Globus pallidus (tissue), 1 donor: ENCODE measurements at regions not wholly inside any gene's neighbourhood (a gene's known extent, or its start where the extent isn't known, plus 50 kb on each side); places are given as distances from the start of the nearest gene placed in this dataset.

Experiments
- DNase-seq: peaks from one replicate; pipeline ENCODE4 v3.0.0-alpha.2; 2015; ENCODE audit warnings: low spot score

- no peak for DNase-seq
These were observed 77.1 kb upstream of the NUDT4 start for GRCh38 chr12:93300611-93301021.

DNA sequence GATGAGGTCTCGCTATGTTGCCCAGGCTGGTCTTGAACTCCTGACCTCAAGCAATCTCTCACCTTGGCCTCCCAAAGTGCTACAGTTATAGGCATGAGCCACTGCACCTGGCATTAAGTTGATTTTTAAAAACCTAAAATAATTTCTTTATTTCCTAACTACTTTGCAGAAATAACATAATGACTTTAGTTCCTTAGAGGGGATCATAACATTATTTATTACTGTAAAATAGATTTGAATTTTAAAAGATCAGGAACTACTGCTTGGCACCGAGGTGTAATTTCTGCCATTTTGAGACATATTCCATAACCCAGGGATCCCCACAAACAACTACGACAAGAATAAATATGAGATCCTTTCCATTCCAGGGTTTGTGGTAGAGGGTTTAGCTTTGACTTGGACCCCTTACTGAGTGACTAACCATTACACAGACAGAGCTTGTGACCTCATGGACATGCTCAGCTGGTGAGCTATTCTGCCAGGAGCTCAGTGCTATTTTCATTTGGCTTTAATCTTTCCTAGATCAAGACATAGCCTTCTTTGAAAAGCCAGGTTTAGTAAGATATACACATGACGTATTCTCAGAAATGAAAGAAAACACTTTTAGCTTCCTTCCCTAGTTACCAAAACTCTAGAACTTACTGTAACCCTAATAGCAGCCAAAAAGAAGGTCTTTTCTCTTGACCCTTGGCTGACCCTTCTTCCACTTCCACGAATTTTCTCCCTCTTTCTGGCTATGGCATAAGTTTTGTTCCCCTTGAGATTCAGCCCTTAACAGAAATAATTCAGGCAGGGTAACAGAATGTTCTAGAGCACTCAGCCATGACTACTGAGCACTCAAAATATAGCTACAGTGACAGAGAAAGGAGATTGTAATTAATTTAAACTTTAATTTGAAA, 75.1 kb upstream of the NUDT4 start:
- DNase-seq: no peak

- DNase-seq: no peak
These were observed 71.1 kb upstream of the NUDT4 start for GRCh38 chr12:93306636-93307035.

- no peak for DNase-seq
These were observed 69.4 kb upstream of the NUDT4 start for GRCh38 chr12:93308281-93308680.

DNA sequence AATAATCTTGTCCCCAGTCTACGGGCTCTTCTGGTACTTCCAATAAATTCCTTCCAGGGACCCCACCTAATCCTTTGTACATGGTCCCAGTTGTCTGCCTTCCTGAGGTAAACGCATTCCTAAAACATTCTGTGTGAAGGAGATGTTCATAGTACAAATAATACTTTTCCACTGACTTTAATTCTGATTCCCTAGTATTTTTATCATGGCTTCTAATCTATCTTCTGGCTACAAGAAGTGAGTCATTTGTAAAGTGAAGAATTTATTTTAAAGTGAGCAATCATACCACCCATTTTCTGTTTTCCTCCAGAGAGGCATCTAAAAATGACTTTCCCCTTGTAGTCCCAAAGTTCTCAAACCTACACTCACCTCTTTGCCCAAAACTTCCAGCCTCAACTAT, 65.9 kb upstream of the NUDT4 start:
- no peak for DNase-seq

- DNase-seq: no peak
These were observed 63.6 kb upstream of the NUDT4 start for GRCh38 chr12:93314177-93314497.

DNA sequence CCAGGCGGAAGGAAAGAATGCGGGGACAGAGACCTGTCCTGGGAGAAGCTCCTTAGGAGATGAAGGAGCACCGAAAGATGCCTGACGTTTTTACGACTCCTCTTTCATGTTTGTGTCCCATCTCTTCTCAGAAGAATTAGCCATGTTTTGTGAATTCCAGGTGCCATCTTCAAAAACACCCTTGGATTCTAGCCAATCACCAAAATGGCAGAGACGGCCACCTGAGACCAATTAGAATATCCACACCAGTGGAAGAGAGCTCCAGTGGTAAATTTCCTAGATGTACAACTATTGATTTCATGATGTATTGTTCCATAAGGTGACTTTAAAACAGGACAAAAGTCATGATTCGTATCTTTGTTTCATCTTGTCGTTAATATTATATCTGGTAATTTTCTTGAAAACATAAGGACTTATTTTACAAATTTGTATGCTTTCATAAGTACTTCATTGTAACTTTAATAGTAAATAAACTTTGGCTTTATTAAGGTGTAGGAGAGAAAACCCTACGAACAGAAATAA, 62.3 kb upstream of the NUDT4 start:
- DNase-seq: no peak

DNA sequence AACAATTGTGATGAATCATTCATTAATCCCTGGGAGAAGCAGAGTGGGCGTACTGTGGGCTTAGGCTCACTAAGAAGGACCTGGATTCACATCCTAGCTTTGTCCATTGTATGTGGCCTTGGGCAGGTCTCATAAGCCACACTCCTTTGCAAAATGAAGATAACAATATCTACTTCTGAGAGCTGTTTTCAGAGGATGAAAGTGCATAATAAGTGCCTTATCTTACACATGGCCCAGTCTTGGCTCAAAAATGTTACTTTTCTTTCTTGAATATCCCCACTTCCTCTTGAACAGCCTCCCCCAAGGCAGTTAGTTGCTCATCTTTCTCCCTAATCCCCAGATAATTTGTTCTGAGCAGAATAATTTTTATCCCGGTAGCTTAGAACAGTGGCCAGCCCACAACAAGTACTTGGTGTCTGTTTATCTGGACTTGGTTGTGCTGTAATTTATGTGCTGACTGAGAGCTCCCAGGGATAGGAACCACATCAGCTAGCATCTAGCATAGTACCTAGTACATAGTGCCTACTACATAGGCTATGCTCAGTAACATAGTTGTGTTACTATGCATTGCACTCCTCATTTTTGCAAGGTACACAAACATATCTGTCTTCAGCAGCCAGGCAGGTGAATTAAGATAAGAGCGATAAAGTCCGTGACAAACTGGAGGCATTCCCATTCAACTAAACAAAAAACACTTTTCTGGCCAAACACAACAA, 61.7 kb upstream of the NUDT4 start:
- DNase-seq: no peak

DNA sequence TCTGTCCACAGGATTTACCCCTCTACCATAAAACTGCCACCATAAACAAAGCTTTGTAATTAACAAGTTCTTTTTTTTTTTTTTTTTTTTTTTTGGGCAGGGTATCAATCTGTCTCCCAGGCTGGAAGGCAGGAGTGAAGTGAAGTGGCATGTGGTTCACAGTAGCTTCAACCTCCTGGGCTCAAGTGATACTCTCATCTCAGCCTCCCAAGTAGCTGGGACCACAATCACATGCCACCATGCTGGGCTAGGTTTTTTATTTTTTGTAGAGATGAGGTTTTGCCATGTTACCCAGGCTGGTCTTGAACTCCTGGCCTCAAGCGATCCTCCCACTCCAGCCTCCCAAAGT, 61.1 kb upstream of the NUDT4 start:
- DNase-seq: no peak

GRCh38 chr12:93317227-93317626, 60.5 kb upstream of the NUDT4 start:
- no peak for DNase-seq

DNA sequence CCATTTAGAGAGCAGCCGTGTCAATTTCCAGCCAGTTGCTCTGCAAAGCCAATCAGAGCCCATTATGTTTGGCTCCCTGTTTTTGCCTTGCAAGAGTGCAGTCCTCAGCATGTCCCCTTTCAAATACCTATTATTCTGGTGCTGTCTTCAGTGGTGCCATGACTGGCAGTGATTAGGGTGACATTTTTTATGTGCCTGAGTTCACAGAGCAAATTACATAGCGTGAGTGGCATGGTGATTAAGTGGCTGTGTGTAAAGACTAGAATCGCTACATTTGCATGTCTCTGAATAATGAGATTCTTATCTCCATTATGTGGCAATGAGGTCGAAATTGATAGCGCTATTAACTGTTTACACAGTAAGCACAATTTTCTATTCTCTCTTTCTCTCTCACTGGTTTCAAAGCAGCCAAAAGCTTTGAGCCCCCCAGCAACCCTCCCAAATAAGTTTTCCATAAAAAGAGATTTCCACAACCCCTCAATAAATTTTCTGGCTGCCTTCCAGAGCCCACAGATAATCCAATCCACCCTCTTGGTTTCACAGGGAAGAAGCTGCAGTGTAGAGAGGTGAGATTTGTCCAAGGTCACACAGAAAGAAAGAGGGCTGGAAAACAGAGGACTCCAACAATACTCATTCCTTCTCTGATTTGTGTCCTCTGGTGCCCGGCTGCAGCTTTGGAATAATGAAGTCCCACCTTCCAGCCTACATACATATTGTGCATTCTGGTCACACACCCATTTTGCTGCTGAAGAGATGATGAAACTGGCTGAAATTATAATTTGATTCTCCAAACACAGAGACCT, 58.8 kb upstream of the NUDT4 start:
- no peak for DNase-seq

- no peak for DNase-seq
These were observed 58.1 kb upstream of the NUDT4 start for GRCh38 chr12:93319523-93320050.

DNA sequence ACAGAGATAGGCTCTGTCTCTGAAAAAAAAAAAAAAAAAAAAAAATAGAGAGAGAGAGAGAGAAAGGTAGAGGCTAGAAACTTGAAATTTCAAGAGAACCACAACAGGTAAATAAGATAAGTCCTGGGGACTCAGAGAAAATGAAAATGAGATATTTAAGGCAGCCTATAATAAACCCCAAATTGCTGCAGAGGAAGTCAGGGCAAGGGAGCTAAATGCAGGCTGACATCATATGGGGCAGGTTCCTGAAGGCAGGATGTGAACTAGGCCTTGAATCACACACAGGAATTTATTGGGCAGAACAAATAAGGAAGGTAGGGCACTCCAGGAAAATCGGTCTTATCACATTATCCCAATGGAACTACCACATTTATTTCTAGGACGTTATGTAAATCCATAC, 54.9 kb upstream of the NUDT4 start:
- no peak for DNase-seq

DNA sequence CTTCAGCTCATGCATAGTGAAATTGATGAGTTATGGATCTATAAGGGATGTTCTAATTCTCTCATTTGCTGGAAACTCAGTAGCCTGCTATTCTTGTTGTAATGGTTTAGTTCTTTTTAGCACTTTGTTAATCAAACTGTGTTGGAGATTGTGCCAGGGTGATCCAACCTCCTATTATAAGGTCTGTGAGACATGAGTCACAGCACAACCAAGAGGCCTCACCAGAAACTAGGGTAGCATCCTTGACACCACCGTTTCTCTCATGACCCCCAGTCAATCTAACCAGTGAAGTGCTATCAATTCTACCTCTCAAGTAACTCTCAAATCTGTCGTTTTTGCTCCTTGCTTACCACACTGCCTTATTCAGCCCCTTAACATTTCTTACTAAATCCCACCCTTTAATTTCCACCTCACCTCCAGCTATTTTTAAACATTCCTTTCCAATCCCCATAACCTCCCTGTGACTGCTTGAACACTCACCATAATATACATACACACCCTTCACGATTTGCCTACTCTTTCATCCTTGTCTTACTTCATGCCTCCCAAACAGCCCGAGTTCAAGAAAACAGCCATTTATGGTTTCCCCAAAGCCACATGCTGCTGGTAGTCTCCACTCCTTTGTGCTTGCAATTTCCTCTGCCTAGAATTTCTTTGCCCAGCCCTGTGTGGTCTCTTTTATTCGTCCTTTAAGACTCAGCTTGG, 53.9 kb upstream of the NUDT4 start:
- no peak for DNase-seq

DNA sequence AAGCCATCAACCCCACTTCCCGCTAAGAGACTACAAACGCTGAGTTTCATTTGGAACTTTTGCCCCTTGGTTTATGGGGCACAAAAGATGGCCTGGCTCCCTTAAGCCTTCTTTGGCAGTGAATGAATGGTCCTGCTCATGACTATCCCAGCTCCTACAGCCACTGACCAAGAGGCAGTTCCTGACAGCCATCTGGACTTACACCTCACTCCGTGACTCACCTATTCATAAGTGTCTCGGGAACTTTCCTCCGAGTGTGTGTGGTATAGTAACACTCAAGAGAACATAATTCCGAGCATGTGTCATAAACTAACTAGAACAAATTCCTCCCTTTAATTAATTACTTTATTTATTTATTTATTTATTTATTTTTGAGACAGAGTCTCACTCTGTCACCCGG, 51.9 kb upstream of the NUDT4 start:
- DNase-seq: no peak
